NOMO-1 treated with dmso at 0.1 percent for 144 hours (cell line): ENCODE measurements at regions not wholly inside any gene's neighbourhood (a gene's known extent, or its start where the extent isn't known, plus 50 kb on each side); places are given as distances from the start of the nearest gene placed in this dataset.
"Not testable (repeated sequence)": the region's sequence is repeated elsewhere in the genome, so short reads cannot be mapped to it uniquely, and the experiment has no call there.

Experiments used
- DNase-seq: peaks from one replicate; lab custom pipeline; 2025; ENCODE audit not compliant: unreplicated experiment; lab: John Stamatoyannopoulos, UW

- no peak for DNase-seq
Measured at GRCh38 chr10:106304056-106304455, 860.5 kb downstream of the SORCS1 start.

- DNase-seq = no peak
Measured at GRCh38 chr10:106302961-106303360, 861.5 kb downstream of the SORCS1 start.

GRCh38 chr10:106301146-106301545, 863.4 kb downstream of the SORCS1 start:
- no peak for DNase-seq

GRCh38 chr10:106296750-106297392, 867.6 kb downstream of the SORCS1 start:
- no peak for DNase-seq

- DNase-seq = no peak
Measured at GRCh38 chr10:106284802-106285587, 879.5 kb downstream of the SORCS1 start.

GRCh38 chr10:106280896-106281460, 883.5 kb downstream of the SORCS1 start:
- DNase-seq = no peak

GRCh38 chr10:106278383-106278782, 886.1 kb downstream of the SORCS1 start:
- DNase-seq = no peak

GRCh38 chr10:106271237-106271636, 893.3 kb downstream of the SORCS1 start:
- DNase-seq = no peak

- no peak for DNase-seq
Measured at GRCh38 chr10:106268000-106268399, 896.5 kb downstream of the SORCS1 start.

- no peak for DNase-seq
Measured at GRCh38 chr10:106267591-106267990, 896.9 kb downstream of the SORCS1 start.

- not testable (repeated sequence) for DNase-seq
Measured at GRCh38 chr10:106257432-106257831, 907.1 kb downstream of the SORCS1 start.

- DNase-seq = no peak
Measured at GRCh38 chr10:106255111-106255678, 909.3 kb downstream of the SORCS1 start.

GRCh38 chr10:106254071-106254470, 910.4 kb downstream of the SORCS1 start:
- DNase-seq = no peak

GRCh38 chr10:106252541-106252940, 912.0 kb downstream of the SORCS1 start:
- no peak for DNase-seq

- DNase-seq = no peak
Measured at GRCh38 chr10:106251573-106251972, 912.9 kb downstream of the SORCS1 start.

GRCh38 chr10:106242301-106242700, 922.2 kb downstream of the SORCS1 start:
- no peak for DNase-seq

GRCh38 chr10:106226828-106227227, 937.7 kb downstream of the SORCS1 start:
- DNase-seq = no peak

GRCh38 chr10:106226142-106226541, 938.4 kb downstream of the SORCS1 start:
- DNase-seq = no peak

GRCh38 chr10:106224676-106225075, 939.8 kb downstream of the SORCS1 start:
- DNase-seq = no peak

GRCh38 chr10:106217627-106218026, 946.9 kb downstream of the SORCS1 start:
- DNase-seq = no peak

- DNase-seq = no peak
Measured at GRCh38 chr10:106216085-106216484, 948.4 kb downstream of the SORCS1 start.

GRCh38 chr10:106214243-106214642, 950.3 kb downstream of the SORCS1 start:
- no peak for DNase-seq
